Adrenal gland (tissue), 5 donors: ENCODE measurements at regions not wholly inside any gene's neighbourhood (a gene's known extent, or its start where the extent isn't known, plus 50 kb on each side); places are given as distances from the start of the nearest gene placed in this dataset.

Experiments
- POLR2A ChIP-seq, 2 donors: fragments of 450-650 bp; IDR thresholded peaks; one replicate each; pipeline ENCODE4 v1.6.1; 2017; ENCODE audit warnings: antibody characterized with exemption in 2 of 2, mild to moderate bottlenecking in 2 of 2, moderate library complexity in 1 of 2
- TF ChIP-seq, protein P1 (sequence below), 6 experiments: fragments of 450-650 bp in 4 of 6; fragments of 200-600 bp in 2 of 6; sonication (generic) in 1 of 6; IDR thresholded peaks; 1 replicate in 5 of 6; 2 replicates in 1 of 6; pipeline versions ENCODE4 v1.5.1 to v1.8.0; 2016 to 2021; ENCODE audit warnings: antibody characterized with exemption in 6 of 6, mild to moderate bottlenecking in 2 of 6, moderate library complexity in 1 of 6
- donor health status: DM: no; HTN: no; CAD: no.

DNA sequence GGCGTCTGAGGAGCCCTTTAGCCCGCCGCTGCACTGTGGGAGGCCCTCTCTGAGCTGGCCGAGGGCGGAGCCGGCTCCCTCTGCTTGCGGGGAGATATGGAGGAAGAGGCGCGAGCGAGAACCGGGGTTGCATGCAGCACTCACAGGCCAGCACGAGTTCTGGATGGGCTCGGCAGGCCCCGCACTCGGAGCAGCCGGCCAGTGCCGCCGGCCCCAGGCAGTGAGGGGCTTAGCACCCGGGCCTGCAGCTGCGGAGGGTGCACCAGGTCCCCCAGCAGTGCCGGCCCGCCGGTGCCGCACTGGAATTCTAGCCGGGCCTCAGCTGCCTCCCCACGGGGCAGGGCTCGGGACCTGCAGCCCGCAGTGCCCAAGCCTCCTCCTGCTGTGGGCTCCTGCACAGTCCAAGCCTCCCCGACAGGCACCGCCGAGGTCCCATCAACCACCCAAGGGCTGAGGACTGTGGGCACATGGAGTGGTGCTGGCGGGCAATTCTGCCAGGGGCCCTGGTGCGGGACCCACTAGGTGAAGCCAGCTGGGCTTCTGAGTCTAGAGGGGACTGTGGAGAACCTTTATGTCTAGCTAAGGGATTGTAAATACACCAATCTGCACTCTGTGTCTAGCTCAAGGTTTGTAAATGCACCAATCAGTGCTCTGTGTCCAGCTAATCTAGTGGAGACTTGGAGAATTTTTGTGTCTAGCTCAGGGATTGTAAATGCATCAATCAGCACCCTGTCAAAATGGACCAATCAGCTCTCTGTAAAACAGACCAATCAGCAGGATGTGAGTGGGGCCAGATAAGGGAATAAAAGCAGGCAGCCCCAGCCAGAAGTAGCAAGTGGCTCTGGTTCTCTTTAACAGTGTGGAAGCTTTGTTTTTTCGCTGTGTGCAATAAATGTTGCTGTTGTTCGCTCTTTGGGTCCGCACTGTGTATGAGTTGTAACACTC lies 329.7 kb upstream of the JARID2 start:
- TF ChIP-seq, protein P1, sequence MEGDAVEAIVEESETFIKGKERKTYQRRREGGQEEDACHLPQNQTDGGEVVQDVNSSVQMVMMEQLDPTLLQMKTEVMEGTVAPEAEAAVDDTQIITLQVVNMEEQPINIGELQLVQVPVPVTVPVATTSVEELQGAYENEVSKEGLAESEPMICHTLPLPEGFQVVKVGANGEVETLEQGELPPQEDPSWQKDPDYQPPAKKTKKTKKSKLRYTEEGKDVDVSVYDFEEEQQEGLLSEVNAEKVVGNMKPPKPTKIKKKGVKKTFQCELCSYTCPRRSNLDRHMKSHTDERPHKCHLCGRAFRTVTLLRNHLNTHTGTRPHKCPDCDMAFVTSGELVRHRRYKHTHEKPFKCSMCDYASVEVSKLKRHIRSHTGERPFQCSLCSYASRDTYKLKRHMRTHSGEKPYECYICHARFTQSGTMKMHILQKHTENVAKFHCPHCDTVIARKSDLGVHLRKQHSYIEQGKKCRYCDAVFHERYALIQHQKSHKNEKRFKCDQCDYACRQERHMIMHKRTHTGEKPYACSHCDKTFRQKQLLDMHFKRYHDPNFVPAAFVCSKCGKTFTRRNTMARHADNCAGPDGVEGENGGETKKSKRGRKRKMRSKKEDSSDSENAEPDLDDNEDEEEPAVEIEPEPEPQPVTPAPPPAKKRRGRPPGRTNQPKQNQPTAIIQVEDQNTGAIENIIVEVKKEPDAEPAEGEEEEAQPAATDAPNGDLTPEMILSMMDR (IDR thresholded peaks at IDR 0.05), result no peak
- TF ChIP-seq POLR2A (IDR thresholded peaks at IDR 0.05), result no peak
